ENCODE measurements at regions not wholly inside any gene's neighbourhood (a gene's known extent, or its start where the extent isn't known, plus 50 kb on each side); places are given as distances from the start of the nearest gene placed in this dataset.

- FAIRE-seq, result peak; percentile 91
These were observed 154.9 kb upstream of the COL1A2 start for GRCh38 chr7:94239661-94240234.

GRCh38 chr7:94240902-94241301, 153.8 kb upstream of the COL1A2 start:
- no peak for FAIRE-seq

DNA sequence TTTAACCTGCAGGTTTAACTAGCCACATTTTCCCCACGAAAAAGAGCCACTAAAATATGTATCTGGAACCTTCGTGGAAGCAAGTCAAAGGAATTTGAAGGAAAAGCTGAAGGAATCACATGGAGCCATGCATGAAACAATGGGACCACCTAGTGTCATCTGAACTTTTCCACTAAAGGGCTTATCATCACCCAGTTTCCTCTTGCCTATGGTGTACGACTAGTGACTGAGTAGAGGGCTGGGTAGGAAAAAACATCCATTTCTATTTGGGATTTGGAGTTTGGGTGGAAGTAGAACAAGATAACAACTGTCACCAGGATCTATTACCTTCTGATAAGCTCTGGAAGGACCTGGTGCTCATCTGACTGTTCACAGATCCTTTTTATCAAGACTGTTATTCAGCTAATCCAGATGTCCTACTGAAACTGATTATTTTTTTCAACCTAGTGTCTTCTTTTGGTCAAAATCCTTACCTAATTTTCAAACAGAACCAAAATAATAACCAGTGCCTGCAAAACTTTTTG, 153.2 kb upstream of the COL1A2 start:
- FAIRE-seq, result peak; percentile 96

DNA sequence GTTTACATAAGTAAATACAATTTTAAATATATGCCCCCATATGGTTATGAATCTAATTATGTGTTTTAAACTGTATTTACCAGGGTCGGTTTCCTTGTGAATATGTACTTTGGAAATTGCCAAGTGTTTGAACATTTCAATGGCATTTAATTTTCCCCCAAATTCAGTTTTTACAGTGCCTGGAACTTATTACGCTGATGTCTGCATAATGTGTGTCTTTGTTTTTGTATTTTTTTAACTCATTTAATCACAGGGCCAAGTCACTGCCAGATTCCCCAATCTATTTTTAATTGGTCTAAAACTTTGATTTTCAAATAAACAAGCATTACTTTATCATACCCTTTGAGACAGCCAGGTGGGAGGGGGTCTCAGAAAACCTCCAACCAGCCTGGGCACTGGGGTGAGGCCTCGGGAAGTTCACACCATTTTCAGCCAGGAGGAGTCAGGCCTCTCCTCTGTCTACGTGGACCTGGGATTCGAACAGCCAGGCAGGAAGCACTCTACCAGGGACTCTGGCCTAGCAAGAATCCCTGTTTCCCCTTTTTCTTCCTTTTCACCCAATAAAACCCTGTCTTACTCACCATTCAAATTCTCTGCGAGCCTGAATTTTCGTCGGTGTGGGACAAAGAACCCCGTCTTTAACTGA, 151.5 kb upstream of the COL1A2 start:
- no peak for FAIRE-seq

- FAIRE-seq, result peak; percentile 88
These were observed 149.9 kb upstream of the COL1A2 start for GRCh38 chr7:94244760-94245159.

DNA sequence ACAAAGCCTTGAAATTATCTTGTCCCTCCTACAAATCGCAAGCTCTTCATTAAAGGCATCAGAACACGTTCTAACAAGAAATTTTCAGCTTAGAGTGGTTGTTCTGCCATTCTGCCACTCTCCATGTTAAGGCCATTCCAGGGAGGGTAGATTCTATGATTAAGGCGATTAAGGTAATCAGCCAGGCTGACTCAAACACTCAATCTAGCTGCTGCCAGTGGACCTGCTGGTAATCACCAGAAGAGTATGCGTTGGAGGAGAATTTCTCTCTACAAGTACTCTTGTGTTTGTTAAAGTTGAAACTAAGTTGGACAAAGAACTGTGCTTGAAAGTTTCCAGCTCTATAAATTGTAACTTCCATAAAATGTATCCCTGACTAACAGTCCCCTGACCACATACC, 149.2 kb upstream of the COL1A2 start:
- FAIRE-seq, result peak; percentile 49

DNA sequence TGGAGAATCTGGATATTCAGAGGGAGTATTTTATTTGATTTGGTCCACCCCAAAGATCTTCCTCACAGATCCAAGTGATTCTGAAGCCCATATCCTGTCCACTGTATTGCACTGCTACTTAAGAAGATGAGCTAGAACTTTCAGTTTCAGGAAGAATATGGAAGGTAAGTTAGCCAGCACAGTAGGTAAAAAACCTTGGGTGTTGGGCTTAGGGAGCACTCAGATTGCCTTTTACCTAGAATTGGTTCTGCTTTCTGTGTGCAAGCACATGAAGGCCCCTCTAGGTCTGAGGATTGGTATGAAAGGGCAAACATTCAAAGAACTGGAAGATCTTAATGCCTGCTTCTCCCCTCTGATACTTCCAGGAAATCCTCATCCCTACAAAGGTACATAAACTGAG, 146.7 kb upstream of the COL1A2 start:
- no peak for FAIRE-seq

- no peak for FAIRE-seq
These were observed 145.1 kb upstream of the COL1A2 start for GRCh38 chr7:94249631-94250030.

DNA sequence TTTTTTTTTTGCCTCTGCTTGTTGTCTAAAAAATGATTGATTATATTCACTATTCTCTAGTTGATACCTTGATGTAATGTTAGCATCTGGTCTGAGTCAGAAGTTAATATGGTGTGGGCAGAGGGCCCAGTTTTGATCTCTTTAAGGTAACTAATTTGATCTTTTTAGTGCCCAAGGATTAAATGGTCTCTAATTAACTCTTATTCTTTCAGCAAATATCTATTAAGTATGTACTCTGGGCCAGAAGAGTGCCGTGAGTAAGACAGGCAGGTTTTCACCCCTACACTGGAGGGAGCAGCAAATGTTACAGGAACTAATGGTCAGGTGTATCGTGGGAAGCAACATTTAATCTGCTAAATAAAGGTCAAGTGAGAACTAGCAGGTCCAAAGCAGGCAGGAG, 144.6 kb upstream of the COL1A2 start:
- no peak for FAIRE-seq

DNA sequence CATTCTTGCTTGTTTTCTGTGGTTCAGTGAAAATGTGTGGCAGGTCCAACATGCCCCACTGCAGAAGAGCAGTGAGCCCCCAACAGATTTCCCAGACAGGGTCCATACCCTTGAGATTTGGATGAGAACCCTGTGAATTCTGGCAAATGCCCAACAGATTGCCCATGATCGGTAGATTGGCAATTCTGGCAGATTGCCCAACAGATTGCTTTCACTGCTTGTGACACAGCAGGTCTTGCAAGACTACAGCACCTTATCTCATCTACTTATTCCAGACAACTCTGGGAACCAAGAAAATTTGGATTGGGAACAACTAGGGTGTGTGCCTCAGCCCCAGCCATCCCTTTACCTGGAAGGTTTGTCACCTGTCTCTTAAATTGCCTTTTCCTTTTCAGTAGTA, 143.7 kb upstream of the COL1A2 start:
- FAIRE-seq, result no peak

DNA sequence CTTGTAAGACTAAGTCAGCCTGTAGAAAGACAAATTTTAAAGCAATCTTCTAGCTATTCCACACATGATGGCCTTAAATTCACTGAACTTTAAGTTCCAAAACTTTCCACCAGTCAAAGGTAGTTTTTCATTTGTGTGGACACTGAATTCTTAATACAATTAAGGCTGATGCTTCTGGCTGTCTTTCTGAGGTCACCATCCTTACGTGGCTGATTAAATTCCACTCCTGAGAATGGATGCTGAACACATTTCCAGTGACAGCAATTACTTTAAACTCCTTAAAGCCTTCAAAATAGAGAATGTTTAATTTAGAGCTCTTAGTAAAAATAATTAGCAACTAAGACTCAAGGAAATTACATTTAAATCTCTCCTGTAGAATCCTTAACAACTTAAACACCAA, 142.6 kb upstream of the COL1A2 start:
- FAIRE-seq, result no peak

DNA sequence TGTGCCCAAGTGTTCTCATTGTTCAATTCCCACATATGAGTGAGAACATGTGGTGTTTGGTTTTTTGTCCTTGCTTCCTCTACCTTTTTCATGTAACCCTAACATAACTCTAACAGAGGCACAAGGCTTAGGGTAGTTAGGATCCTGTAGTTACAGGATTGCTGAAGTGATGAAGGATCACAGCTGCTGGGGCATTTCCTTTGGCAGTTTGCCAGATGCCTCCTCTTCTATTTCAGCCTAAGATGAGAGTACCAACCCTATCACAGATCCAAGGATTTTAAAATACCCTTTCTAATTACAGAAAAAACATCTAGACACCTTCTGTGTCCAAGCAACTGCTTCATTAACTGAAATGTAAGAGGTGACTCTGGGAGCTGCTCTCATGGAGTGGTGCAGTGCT, 141.7 kb upstream of the COL1A2 start:
- no peak for FAIRE-seq

- FAIRE-seq, result no peak
These were observed 141.0 kb upstream of the COL1A2 start for GRCh38 chr7:94253686-94254085.

DNA sequence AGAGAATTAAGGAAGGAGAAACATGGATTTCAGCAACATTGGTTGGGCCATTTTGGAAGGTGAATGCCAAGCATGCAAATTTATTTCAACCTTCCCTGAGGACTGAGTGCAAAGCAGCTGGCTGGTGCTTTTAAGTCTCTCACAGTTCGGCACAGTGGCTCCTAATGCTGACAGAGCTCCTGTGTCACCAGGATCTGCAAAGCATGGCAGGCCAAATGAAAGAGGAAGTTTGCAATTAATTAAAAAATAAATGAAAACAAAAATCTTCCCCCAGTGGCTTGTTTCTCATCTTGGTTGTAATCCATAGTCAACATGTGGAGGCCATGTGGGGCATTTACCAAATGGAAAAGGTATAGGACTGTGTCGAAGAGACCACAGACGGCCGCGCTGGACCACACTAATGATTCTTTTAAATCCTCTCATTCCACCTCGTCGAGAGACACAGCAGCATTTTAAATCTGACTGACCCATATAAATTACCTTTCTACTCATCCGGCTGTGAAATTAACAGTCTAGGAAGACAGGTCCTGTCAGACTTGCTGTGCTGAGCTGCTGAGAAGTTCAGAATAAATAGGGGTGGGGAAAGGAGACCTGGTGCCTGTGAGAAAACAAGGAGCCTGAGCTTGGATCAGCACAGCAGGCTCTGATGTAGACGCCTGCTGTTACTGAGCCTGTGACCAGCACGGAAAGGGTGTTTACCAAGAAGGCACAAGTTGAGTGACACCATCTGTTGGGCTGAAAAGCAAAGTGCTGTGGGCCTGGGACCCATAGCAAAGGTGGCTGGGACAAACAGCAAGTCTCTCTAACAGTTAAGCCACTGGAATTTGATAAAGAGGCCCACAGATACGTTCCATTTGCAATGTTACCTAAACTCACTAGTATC, 136.0 kb upstream of the COL1A2 start:
- peak; percentile 94 for FAIRE-seq

DNA sequence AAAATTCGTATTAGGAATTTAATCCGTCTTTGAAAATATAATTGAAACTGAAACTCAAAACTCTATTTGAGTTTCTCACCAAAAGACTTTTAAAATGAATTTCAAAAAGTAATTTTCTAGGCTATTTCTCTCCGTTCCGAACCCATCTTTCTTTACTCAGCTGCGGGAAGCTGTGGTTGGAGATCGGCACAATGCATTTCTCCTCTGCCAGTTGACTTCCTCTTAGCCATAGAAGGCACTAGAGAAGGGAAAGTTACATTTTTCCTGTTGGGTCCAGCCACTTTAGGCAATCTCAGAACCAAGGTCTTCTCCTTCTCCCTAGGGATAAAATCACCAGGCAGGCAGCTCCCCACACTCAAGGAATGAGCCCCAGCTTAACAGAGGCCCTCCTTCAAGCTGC, 133.6 kb upstream of the COL1A2 start:
- FAIRE-seq, result no peak

GRCh38 chr7:94264756-94265155, 129.9 kb upstream of the COL1A2 start:
- peak; percentile 93 for FAIRE-seq

- no peak for FAIRE-seq
These were observed 129.2 kb upstream of the COL1A2 start for GRCh38 chr7:94265456-94265855.

GRCh38 chr7:94266238-94266644, 128.5 kb upstream of the COL1A2 start:
- FAIRE-seq, result peak; percentile 96

GRCh38 chr7:94270772-94271171, 123.9 kb upstream of the COL1A2 start:
- FAIRE-seq, result peak; percentile 11

- no peak for FAIRE-seq
These were observed 121.7 kb upstream of the COL1A2 start for GRCh38 chr7:94272821-94273583.

DNA sequence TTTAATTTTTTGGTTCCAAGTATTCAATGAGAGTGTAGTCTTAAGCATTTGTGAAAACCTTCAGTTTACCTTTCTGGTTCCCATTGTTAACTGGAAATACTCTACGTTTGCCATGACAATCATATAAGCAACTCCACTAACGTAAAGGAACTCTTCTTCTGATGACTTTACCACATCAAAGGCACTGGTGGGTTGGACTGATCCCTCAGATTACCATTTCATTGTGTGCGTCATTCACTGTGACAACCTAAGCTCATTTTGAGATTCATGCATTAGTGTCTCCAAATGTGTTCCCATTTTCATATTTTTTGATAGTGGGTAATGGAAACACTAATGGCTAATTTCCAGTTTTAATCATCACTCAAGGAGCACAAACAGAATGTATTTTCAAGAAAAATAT, 119.9 kb upstream of the COL1A2 start:
- FAIRE-seq, result no peak

DNA sequence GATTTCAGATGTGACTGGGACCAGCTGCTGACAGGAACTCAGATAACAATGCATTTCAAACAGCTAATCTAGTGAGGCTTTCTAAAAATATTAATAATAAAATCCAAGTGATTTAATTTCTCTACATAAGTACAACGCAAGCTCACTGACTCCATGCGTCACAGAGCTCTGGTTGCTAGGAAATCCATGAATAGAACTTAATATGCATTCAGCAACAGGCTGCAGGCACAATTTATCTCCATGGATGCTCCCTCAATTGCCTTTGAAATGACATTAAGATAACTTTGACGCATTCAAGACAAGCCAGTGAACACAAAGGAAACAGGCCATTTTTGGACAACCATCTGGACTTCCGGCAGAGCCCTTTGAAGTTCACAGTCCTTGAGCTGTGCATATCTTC, 118.7 kb upstream of the COL1A2 start:
- FAIRE-seq, result no peak

DNA sequence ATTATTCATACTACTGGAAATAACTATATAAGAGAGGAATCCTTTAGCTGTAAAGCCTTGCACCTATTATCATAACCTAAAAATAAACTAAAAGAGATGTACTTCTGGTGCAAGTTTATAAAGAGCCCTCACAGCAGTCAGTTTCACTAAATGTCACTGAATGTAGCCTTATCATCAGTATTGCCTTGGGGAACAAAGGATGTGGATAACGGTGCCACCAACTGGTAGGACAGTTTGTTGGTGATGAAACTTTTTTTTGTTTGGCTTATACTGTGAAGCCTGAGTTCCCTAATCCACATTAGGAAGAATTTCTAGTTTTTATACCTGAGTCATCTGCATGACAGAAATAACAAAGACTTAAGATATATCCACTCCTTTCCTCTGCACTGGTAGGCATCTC, 117.9 kb upstream of the COL1A2 start:
- FAIRE-seq, result no peak
